Right atrium auricular region (tissue), 2 donors: ENCODE measurements at regions not wholly inside any gene's neighbourhood (a gene's known extent, or its start where the extent isn't known, plus 50 kb on each side); places are given as distances from the start of the nearest gene placed in this dataset.

Experiments
- DNase-seq: peaks from one replicate; pipeline ENCODE4 v3.0.0-alpha.2; 2019; ENCODE audit warnings: low spot score
- H3K27ac ChIP-seq, 2 donors: fragments of 200-600 bp; sonication (generic); 1 replicate in 1 of 2; 2 replicates in 1 of 2; pipeline ENCODE4 v1.5.1; 2016 to 2019
- H3K27me3 ChIP-seq, 2 donors: fragments of 200-600 bp; sonication (generic); one replicate each; pipeline versions ENCODE4 v1.5.1 to v1.6.0; 2017 to 2019
- H3K36me3 ChIP-seq: fragments of 200-600 bp; sonication (generic); one replicate; pipeline ENCODE4 v1.5.1; 2016
- H3K4me1 ChIP-seq, 2 donors: fragments of 200-600 bp; sonication (generic); one replicate each; pipeline versions ENCODE4 v1.5.1 to v1.6.0; 2017 to 2019
- H3K4me3 ChIP-seq, 2 donors: fragments of 200-600 bp; sonication (generic); 1 replicate in 1 of 2; 2 replicates in 1 of 2; pipeline ENCODE4 v1.5.1; 2017 to 2019; ENCODE audit warnings: mild to moderate bottlenecking in 1 of 2, moderate library complexity in 1 of 2
- H3K9me3 ChIP-seq, 2 donors: fragments of 200-600 bp; sonication (generic); one replicate each; pipeline ENCODE4 v1.5.1; 2019
- CTCF ChIP-seq, 2 donors: fragments of 200-600 bp; sonication (generic); IDR thresholded peaks; one replicate each; pipeline ENCODE4 v1.5.1; 2019; ENCODE audit warnings: antibody characterized with exemption in 2 of 2

GRCh38 chr2:19667085-19667484, 234.7 kb downstream of the TTC32 start:
- DNase-seq: no peak
- no peak overlapping the region for H3K4me3 ChIP-seq
- no peaks in the 10 kb centered on the region for H3K36me3 ChIP-seq
- H3K27me3 ChIP-seq: no peaks in the 10 kb centered on the region
- H3K9me3 ChIP-seq: no peaks in the 10 kb centered on the region
- H3K27ac ChIP-seq: no peak overlapping the region
- peaks cover 0 to 12% of the 10 kb centered on the region in 2 donors for H3K4me1 ChIP-seq
- TF ChIP-seq CTCF (IDR thresholded peaks at IDR 0.05): peak in 1 of 2 donors; percentile 20

- no peak for TF ChIP-seq CTCF (IDR thresholded peaks at IDR 0.05)
- Histone ChIP-seq H3K27ac (no peak overlapping the region), H3K9me3 (no peaks in the 10 kb centered on the region), H3K27me3 (no peaks in the 10 kb centered on the region), H3K36me3 (no peaks in the 10 kb centered on the region), H3K4me1 (peaks cover 0 to 12% of the 10 kb centered on the region in 2 donors), H3K4me3 (no peak overlapping the region)
- no peak for DNase-seq
These were observed 237.1 kb downstream of the TTC32 start for GRCh38 chr2:19664646-19665045.

- Histone ChIP-seq H3K27ac (no peak overlapping the region), H3K27me3 (no peaks in the 10 kb centered on the region), H3K4me1 (peaks cover 0 to 2% of the 10 kb centered on the region in 2 donors), H3K9me3 (no peaks in the 10 kb centered on the region), H3K36me3 (no peaks in the 10 kb centered on the region), H3K4me3 (no peak overlapping the region)
- DNase-seq: no peak
- TF ChIP-seq CTCF (IDR thresholded peaks at IDR 0.05): no peak
These were observed 242.6 kb downstream of the TTC32 start for GRCh38 chr2:19659024-19659792.

GRCh38 chr2:19656011-19656410, 245.8 kb downstream of the TTC32 start:
- no peak overlapping the region for H3K27ac ChIP-seq
- no peak for DNase-seq
- peaks cover 0 to 6% of the 10 kb centered on the region in 2 donors for H3K4me1 ChIP-seq
- no peaks in the 10 kb centered on the region for H3K36me3 ChIP-seq
- TF ChIP-seq CTCF (IDR thresholded peaks at IDR 0.05): no peak
- no peak overlapping the region for H3K4me3 ChIP-seq
- no peaks in the 10 kb centered on the region for H3K27me3 ChIP-seq
- H3K9me3 ChIP-seq: no peaks in the 10 kb centered on the region

- TF ChIP-seq CTCF (IDR thresholded peaks at IDR 0.05): no peak
- no peak for DNase-seq
These were observed 247.3 kb downstream of the TTC32 start for GRCh38 chr2:19654310-19655090.

More at GRCh38 chr2:19654310-19655090, 247.3 kb downstream of the TTC32 start:
- H3K9me3 ChIP-seq: no peaks in the 10 kb centered on the region
- H3K27ac ChIP-seq: peak overlapping the region in 1 of 2 donors; percentile 69
- H3K4me3 ChIP-seq: no peak overlapping the region
- H3K27me3 ChIP-seq: no peaks in the 10 kb centered on the region
- H3K4me1 ChIP-seq: peaks cover 0 to 17% of the 10 kb centered on the region in 2 donors
- H3K36me3 ChIP-seq: no peaks in the 10 kb centered on the region
